ENCODE measurements at regions not wholly inside any gene's neighbourhood (a gene's known extent, or its start where the extent isn't known, plus 50 kb on each side); places are given as distances from the start of the nearest gene placed in this dataset.

- POLR2A ChIA-PET, result no interaction called here
- Mint-ChIP-seq H3K27ac (no peak overlapping the region), H3K27me3 (peaks cover 5% of the 10 kb centered on the region), H3K4me1 (no peaks in the 10 kb centered on the region), H3K9me3 (ENCODE audit: insufficient read depth) (no peaks in the 10 kb centered on the region), H3K4me3 (no peak overlapping the region)
- H3K4me2 ChIP-seq (replicated peaks; ENCODE audit: low read depth, low read length, poor library complexity, severe bottlenecking), result no peak overlapping the region
- no peaks in the 10 kb centered on the region for H3K4me1 ChIP-seq (ENCODE audit: control insufficient read depth in 2 of 2, insufficient read depth in 2 of 2, low read length in 2 of 2)
- TF ChIP-seq EZH2 (IDR thresholded peaks at IDR 0.05; ENCODE audit: borderline replicate concordance, insufficient read depth, low read depth, low read length, poor library complexity, severe bottlenecking) (no peak), CTCF (IDR thresholded peaks at IDR 0.05) (no peak)
- no peak overlapping the region for H2AFZ ChIP-seq (ENCODE audit: insufficient read depth, low read depth, low read length, poor library complexity, severe bottlenecking)
- peaks cover 0 to 2% (median 0%) of the 10 kb centered on the region in 3 donors for H3K9me3 ChIP-seq (ENCODE audit: control extremely low read depth in 1 of 3, control insufficient read depth in 2 of 3, insufficient read depth in 1 of 3, low read length in 2 of 3)
- WGBS (ENCODE audit: insufficient coverage), result no CpG with 5 or more reads among the region's 3 CpGs
- intact Hi-C loops (cut with micrococcal nuclease), result loop anchor here (10.0 kb wide), 1 partner anchor 520 kb away; no protein-coding TSS in a partner anchor
- CTCF ChIA-PET, result no interaction called here
- no peaks in the 10 kb centered on the region for H3K27me3 ChIP-seq (replicated peaks in 1 of 4; ENCODE audit: control extremely low read depth in 1 of 4, control insufficient read depth in 3 of 4, insufficient read depth in 4 of 4, low read length in 3 of 4)
- ATAC-seq (ENCODE audit: low read depth) (no peak), DNase-seq (no peak)
- no peaks in the 10 kb centered on the region for H3K79me2 ChIP-seq (ENCODE audit: control insufficient read depth, insufficient read depth, low read length)
- H3K4me3 ChIP-seq (ENCODE audit: control extremely low read depth in 1 of 5, extremely low read depth in 1 of 5, insufficient read depth in 1 of 5, low read depth in 2 of 5, low read length in 4 of 5), result no peak overlapping the region
- H3K9ac ChIP-seq (ENCODE audit: low read length), result no peak overlapping the region
- H4K20me1 ChIP-seq (ENCODE audit: control insufficient read depth, insufficient read depth, low read length, poor library complexity, severe bottlenecking), result no peaks in the 10 kb centered on the region
- no peak overlapping the region for H3K27ac ChIP-seq (ENCODE audit: low read length in 2 of 2)
- H3K36me3 ChIP-seq (replicated peaks in 1 of 2; ENCODE audit: control extremely low read depth in 1 of 2, control insufficient read depth in 1 of 2, extremely low read depth in 1 of 2, insufficient read depth in 2 of 2, low read length in 1 of 2), result no peaks in the 10 kb centered on the region
These were observed 100.5 kb downstream of the NPY start for GRCh38 chr7:24384362-24385030.

- Histone ChIP-seq H4K20me1 (ENCODE audit: control insufficient read depth, insufficient read depth, low read length, poor library complexity, severe bottlenecking) (no peaks in the 10 kb centered on the region), H3K79me2 (ENCODE audit: control insufficient read depth, insufficient read depth, low read length) (no peaks in the 10 kb centered on the region), H3K27me3 (replicated peaks in 1 of 4; ENCODE audit: control extremely low read depth in 1 of 4, control insufficient read depth in 3 of 4, insufficient read depth in 4 of 4, low read length in 3 of 4) (no peaks in the 10 kb centered on the region), H2AFZ (ENCODE audit: insufficient read depth, low read depth, low read length, poor library complexity, severe bottlenecking) (no peak overlapping the region), H3K4me3 (ENCODE audit: control extremely low read depth in 1 of 5, extremely low read depth in 1 of 5, insufficient read depth in 1 of 5, low read depth in 2 of 5, low read length in 4 of 5) (no peak overlapping the region), H3K9me3 (ENCODE audit: control extremely low read depth in 1 of 3, control insufficient read depth in 2 of 3, insufficient read depth in 1 of 3, low read length in 2 of 3) (no peaks in the 10 kb centered on the region), H3K27ac (ENCODE audit: low read length in 2 of 2) (no peak overlapping the region), H3K36me3 (replicated peaks in 1 of 2; ENCODE audit: control extremely low read depth in 1 of 2, control insufficient read depth in 1 of 2, extremely low read depth in 1 of 2, insufficient read depth in 2 of 2, low read length in 1 of 2) (no peaks in the 10 kb centered on the region), H3K9ac (ENCODE audit: low read length) (no peak overlapping the region), H3K4me1 (ENCODE audit: control insufficient read depth in 2 of 2, insufficient read depth in 2 of 2, low read length in 2 of 2) (no peaks in the 10 kb centered on the region), H3K4me2 (replicated peaks; ENCODE audit: low read depth, low read length, poor library complexity, severe bottlenecking) (no peak overlapping the region)
- no peak for TF ChIP-seq CTCF (IDR thresholded peaks at IDR 0.05)
- no peak for TF ChIP-seq EZH2 (IDR thresholded peaks at IDR 0.05; ENCODE audit: borderline replicate concordance, insufficient read depth, low read depth, low read length, poor library complexity, severe bottlenecking)
- intact Hi-C loops (cut with micrococcal nuclease), result loop anchor here (10.0 kb wide), 1 partner anchor 523 kb away; no protein-coding TSS in a partner anchor
- ChIA-PET POLR2A (no interaction called here), CTCF (no interaction called here)
- Mint-ChIP-seq H3K9me3 (ENCODE audit: insufficient read depth) (no peaks in the 10 kb centered on the region), H3K4me1 (no peaks in the 10 kb centered on the region), H3K27ac (no peak overlapping the region), H3K27me3 (peaks cover 11% of the 10 kb centered on the region), H3K4me3 (no peak overlapping the region)
- DNase-seq, result no peak
- ATAC-seq (ENCODE audit: low read depth), result no peak
These were observed 104.2 kb downstream of the NPY start for GRCh38 chr7:24388212-24388611.

Measured in B cell (primary cell).